GM12865 (cell line): ENCODE measurements at regions not wholly inside any gene's neighbourhood (a gene's known extent, or its start where the extent isn't known, plus 50 kb on each side); places are given as distances from the start of the nearest gene placed in this dataset.
"Not testable (repeated sequence)": the region's sequence is repeated elsewhere in the genome, so short reads cannot be mapped to it uniquely, and the experiment has no call there.

Source experiments
- DNase-seq: peaks from one replicate; pipeline ENCODE4 v3.0.0; 2010; ENCODE audit warnings: low read depth
- H3K4me3 ChIP-seq: 2 replicates; pipeline ENCODE4 v1.5.1; 2011; ENCODE audit warnings: mild to moderate bottlenecking, low read depth, low read length, control low read depth
- CTCF ChIP-seq: IDR thresholded peaks from 2 replicates; pipeline ENCODE4 v1.5.1; 2011; ENCODE audit warnings: low read length, control low read depth, low read depth, inconsistent platforms; ENCODE audit not compliant: insufficient read depth; ENCODE audit errors: missing control alignments

GRCh38 chr2:194304191-194304590 lies 1352.8 kb upstream of the SLC39A10 start:
- no peak for TF ChIP-seq CTCF
- no peak for DNase-seq
- H3K4me3 ChIP-seq = no peak overlapping the region

- DNase-seq = no peak
- TF ChIP-seq CTCF = no peak
- H3K4me3 ChIP-seq = no peak overlapping the region
Measured at GRCh38 chr2:194301946-194302345, 1355.1 kb upstream of the SLC39A10 start.

- no peak for DNase-seq
- H3K4me3 ChIP-seq = no peak overlapping the region
- TF ChIP-seq CTCF = no peak
Measured at GRCh38 chr2:194294156-194294555, 1362.9 kb upstream of the SLC39A10 start.

- TF ChIP-seq CTCF = no peak
- DNase-seq = no peak
- no peak overlapping the region for H3K4me3 ChIP-seq
Measured at GRCh38 chr2:194291104-194291503, 1365.9 kb upstream of the SLC39A10 start.

GRCh38 chr2:194289712-194290346 lies 1367.2 kb upstream of the SLC39A10 start:
- no peak for DNase-seq

GRCh38 chr2:194276667-194277066 lies 1380.4 kb upstream of the SLC39A10 start:
- DNase-seq, H3K4me3 ChIP-seq: not testable (repeated sequence)

More at GRCh38 chr2:194289712-194290346, 1367.2 kb upstream of the SLC39A10 start:
- no peak for TF ChIP-seq CTCF
- no peak overlapping the region for H3K4me3 ChIP-seq

- no peak for TF ChIP-seq CTCF
- no peak for DNase-seq
- no peak overlapping the region for H3K4me3 ChIP-seq
Measured at GRCh38 chr2:194271293-194271961, 1385.6 kb upstream of the SLC39A10 start.
